A549 (cell line): ENCODE measurements at regions not wholly inside any gene's neighbourhood (a gene's known extent, or its start where the extent isn't known, plus 50 kb on each side); places are given as distances from the start of the nearest gene placed in this dataset.

Source experiments
- ATAC-seq, 2 experiments: fragments of 200-7000 bp in 1 of 2; fragments of >200 bp in 1 of 2; cut with Nextera tagmentation in 1 of 2; cut with Tn5 transposase in 1 of 2; 3 replicates each; pipeline versions ENCODE4 v1.8.0 to v1.9.1; 2018 to 2020; ENCODE audit warnings: mild to moderate bottlenecking in 1 of 2, moderate library complexity in 1 of 2
- CTCF ChIA-PET: fragments of 300-600 bp; sonication (Branson Sonifier 250); formaldehyde crosslinking; extraction: SDS; loops from one replicate; lab custom pipeline; 2021; ENCODE audit warnings: antibody characterized with exemption, inconsistent platforms; lab: Yijun Ruan, JAX
- POLR2A ChIA-PET: fragments of 350-600 bp; formaldehyde crosslinking; extraction: SDS; loops from one replicate; lab custom pipeline; 2021; ENCODE audit warnings: antibody characterized with exemption, inconsistent platforms; lab: Yijun Ruan, JAX
- DNase-seq, 2 experiments: peaks; one replicate each; pipeline versions ENCODE4 v3.0.0 to v3.0.0-alpha.2; 2011 to 2016; ENCODE audit warnings: low read depth in 1 of 2, low spot score in 1 of 2
- FAIRE-seq: peaks from 2 replicates; lab custom pipeline; 2011; peaks lifted over from hg19 to GRCh38; lab: Jason Lieb, UNC
- H3K27ac ChIP-seq, 2 experiments: fragments of >200 bp; sonication (Bioruptor Twin); formaldehyde crosslinking; 3 replicates each; pipeline ENCODE4 v1.5.1; 2016 to 2017
- H3K4me1 ChIP-seq: fragments of >200 bp; sonication (Bioruptor Twin); formaldehyde crosslinking; 3 replicates; pipeline ENCODE4 v1.6.1; 2016
- H3K4me2 ChIP-seq: fragments of >200 bp; sonication (Bioruptor Twin); formaldehyde crosslinking; 3 replicates; pipeline ENCODE4 v1.6.1; 2016
- H3K4me3 ChIP-seq: fragments of >200 bp; sonication (Bioruptor Twin); formaldehyde crosslinking; 3 replicates; pipeline ENCODE4 v1.5.1; 2016
- H3K9me3 ChIP-seq: fragments of >200 bp; sonication (Bioruptor Twin); formaldehyde crosslinking; 3 replicates; pipeline ENCODE4 v1.6.1; 2016
- CBX2 ChIP-seq: fragments of 200-600 bp; sonication (generic); IDR thresholded peaks from 2 replicates; pipeline ENCODE4 v1.6.1; 2016; ENCODE audit warnings: low read depth, mild to moderate bottlenecking, borderline replicate concordance
- CHD2 ChIP-seq: fragments of 150-350 bp; IDR thresholded peaks from 2 replicates; pipeline ENCODE4 v1.6.1; 2014; ENCODE audit warnings: low read length; ENCODE audit not compliant: partially characterized antibody
- EP300 ChIP-seq, 2 experiments: fragments of >200 bp; sonication (Bioruptor Twin); formaldehyde crosslinking; IDR thresholded peaks; 2 replicates in 1 of 2; 3 replicates in 1 of 2; pipeline ENCODE4 v1.6.1; 2016 to 2017
- FOSL2 ChIP-seq, 2 experiments: fragments of 450-650 bp in 1 of 2; fragments of >200 bp in 1 of 2; sonication (Bioruptor Twin) in 1 of 2; formaldehyde crosslinking; IDR thresholded peaks; 2 replicates each; pipeline versions ENCODE4 v1.5.0 to v1.6.1; 2016 to 2020; ENCODE audit warnings: mild to moderate bottlenecking in 1 of 2, moderate library complexity in 1 of 2
- FOXS1 ChIP-seq: fragments of 250-450 bp; sonication (Bioruptor Pico); IDR thresholded peaks from 2 replicates; pipeline ENCODE4 v1.5.0; 2020; ENCODE audit warnings: mild to moderate bottlenecking, moderate library complexity
- HDAC2 ChIP-seq: fragments of 200-600 bp; sonication (generic); IDR thresholded peaks from 2 replicates; pipeline ENCODE4 v1.6.1; 2016
- HOXB13 ChIP-seq: fragments of 250-450 bp; sonication (Bioruptor Pico); IDR thresholded peaks from 2 replicates; pipeline ENCODE4 v1.5.0; 2020; ENCODE audit warnings: low read depth, mild to moderate bottlenecking, moderate library complexity
- JUN ChIP-seq, 2 experiments: fragments of >200 bp; sonication (Bioruptor Twin); formaldehyde crosslinking; IDR thresholded peaks; 2 replicates in 1 of 2; 3 replicates in 1 of 2; pipeline ENCODE4 v1.6.1; 2016 to 2017
- KDM5A ChIP-seq: fragments of 200-600 bp; sonication (generic); IDR thresholded peaks from 2 replicates; pipeline ENCODE4 v1.6.1; 2016; ENCODE audit warnings: antibody characterized with exemption, mild to moderate bottlenecking
- NFE2L2 ChIP-seq: fragments of 150-350 bp; conservative IDR thresholded peaks from 2 replicates; pipeline ENCODE4 v1.6.1; 2014; ENCODE audit warnings: low read length
- NPAS2 ChIP-seq: fragments of 250-450 bp; sonication (Bioruptor Pico); IDR thresholded peaks from 2 replicates; pipeline ENCODE4 v1.8.0; 2022; ENCODE audit warnings: mild to moderate bottlenecking, moderate library complexity, borderline replicate concordance
- POLR2AphosphoS2 ChIP-seq: conservative IDR thresholded peaks from 2 replicates; pipeline ENCODE4 v1.6.1; 2012; ENCODE audit warnings: low read length, improper control_type of control experiment, inconsistent platforms
- RARB ChIP-seq: fragments of 250-450 bp; sonication (Bioruptor Pico); IDR thresholded peaks from 2 replicates; pipeline ENCODE4 v1.8.0; 2021; ENCODE audit warnings: mild to moderate bottlenecking, moderate library complexity
- RCOR1 ChIP-seq: fragments of 150-350 bp; IDR thresholded peaks from 2 replicates; pipeline ENCODE4 v1.6.1; 2014; ENCODE audit warnings: antibody characterized with exemption, low read length, low read depth
- RFX5 ChIP-seq: fragments of 450-650 bp; IDR thresholded peaks from 2 replicates; pipeline ENCODE4 v1.7.1; 2014; ENCODE audit warnings: antibody characterized with exemption, mild to moderate bottlenecking, moderate library complexity
- SREBF2 ChIP-seq: fragments of 450-650 bp; IDR thresholded peaks from 2 replicates; pipeline ENCODE4 v1.6.1; 2014; ENCODE audit warnings: mild to moderate bottlenecking, moderate library complexity
- ZFP36 ChIP-seq: fragments of 450-650 bp; IDR thresholded peaks from 2 replicates; pipeline ENCODE4 v1.6.1; 2014; ENCODE audit warnings: borderline replicate concordance; ENCODE audit not compliant: partially characterized antibody
- WGBS: methylation state at CpG from one replicate; pipeline ENCODE4 v1.1.6; 2017; ENCODE audit errors: missing lambda C conversion rate; 5-methylcytosine and 5-hydroxymethylcytosine counted together
- TF ChIP-seq, protein P1 (sequence below): fragments of >200 bp; sonication (Bioruptor Twin); formaldehyde crosslinking; IDR thresholded peaks from 2 replicates; pipeline ENCODE4 v1.6.1; 2016
- TF ChIP-seq, protein P2 (sequence below): fragments of >200 bp; sonication (Bioruptor Twin); formaldehyde crosslinking; IDR thresholded peaks from 3 replicates; pipeline ENCODE4 v1.5.1; 2016
- TF ChIP-seq, protein P3 (sequence below): fragments of 250-450 bp; sonication (Bioruptor Pico); IDR thresholded peaks from 2 replicates; pipeline ENCODE4 v1.5.0; 2020; ENCODE audit warnings: low read depth, mild to moderate bottlenecking, moderate library complexity
- TF ChIP-seq, protein P4 (sequence below): fragments of 450-650 bp; IDR thresholded peaks from 2 replicates; pipeline ENCODE4 v1.6.1; 2014; ENCODE audit warnings: antibody characterized with exemption
- TF ChIP-seq, protein P5 (sequence below): IDR thresholded peaks from 2 replicates; pipeline ENCODE4 v1.6.1; 2012; ENCODE audit warnings: low read depth, borderline replicate concordance
- TF ChIP-seq, protein P6 (sequence below): IDR thresholded peaks from 2 replicates; pipeline ENCODE4 v1.6.1; 2012
- TF ChIP-seq, protein P7 (sequence below): IDR thresholded peaks from 2 replicates; pipeline ENCODE4 v1.6.1; 2012

DNA sequence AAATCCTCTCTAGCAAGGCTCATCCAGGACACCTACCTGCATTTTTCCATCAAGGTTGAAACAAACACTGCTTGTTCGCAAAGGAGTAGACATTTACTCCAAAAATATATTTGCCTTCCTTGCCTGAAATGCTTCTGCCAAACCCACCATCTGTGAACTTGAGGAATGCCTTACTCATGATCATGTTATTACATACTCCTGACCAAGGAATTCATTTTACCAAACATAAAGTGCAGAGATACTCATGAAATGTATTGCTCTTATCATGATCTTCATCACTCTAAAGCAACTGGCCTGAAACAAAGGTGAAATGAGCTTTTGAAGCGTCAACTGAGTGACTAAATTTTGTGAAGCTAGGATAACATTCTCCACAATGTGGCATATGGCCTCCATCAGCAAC, 243.1 kb upstream of the CCDC179 start:
- POLR2A ChIA-PET = no interaction called here
- 25% methylated on average over 2 of the region's 2 CpGs for WGBS
- DNase-seq (no peak), ATAC-seq (no peak), FAIRE-seq (no peak)
- CTCF ChIA-PET = no interaction called here
- H3K9me3 ChIP-seq = no peaks in the 10 kb centered on the region
- no peaks in the 10 kb centered on the region for H3K4me1 ChIP-seq
- H3K4me2 ChIP-seq = no peak overlapping the region
- no peak overlapping the region for H3K27ac ChIP-seq
- TF ChIP-seq CHD2 (no peak), SREBF2 (no peak), RFX5 (no peak), POLR2AphosphoS2 (no peak), CBX2 (no peak), FOXS1 (CRISPR knock-in tag) (no peak), RARB (CRISPR knock-in tag) (no peak), EP300 (IDR thresholded peaks at IDR 0.05) (no peak)
- TF ChIP-seq, protein P1, sequence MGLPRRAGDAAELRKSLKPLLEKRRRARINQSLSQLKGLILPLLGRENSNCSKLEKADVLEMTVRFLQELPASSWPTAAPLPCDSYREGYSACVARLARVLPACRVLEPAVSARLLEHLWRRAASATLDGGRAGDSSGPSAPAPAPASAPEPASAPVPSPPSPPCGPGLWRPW = no peak
- no peak overlapping the region for H3K4me3 ChIP-seq

GRCh38 chr11:23111527-23111926, 251.3 kb upstream of the CCDC179 start:
- TF ChIP-seq RARB (CRISPR knock-in tag) (no peak), ZFP36 (no peak)
- TF ChIP-seq, protein P2, sequence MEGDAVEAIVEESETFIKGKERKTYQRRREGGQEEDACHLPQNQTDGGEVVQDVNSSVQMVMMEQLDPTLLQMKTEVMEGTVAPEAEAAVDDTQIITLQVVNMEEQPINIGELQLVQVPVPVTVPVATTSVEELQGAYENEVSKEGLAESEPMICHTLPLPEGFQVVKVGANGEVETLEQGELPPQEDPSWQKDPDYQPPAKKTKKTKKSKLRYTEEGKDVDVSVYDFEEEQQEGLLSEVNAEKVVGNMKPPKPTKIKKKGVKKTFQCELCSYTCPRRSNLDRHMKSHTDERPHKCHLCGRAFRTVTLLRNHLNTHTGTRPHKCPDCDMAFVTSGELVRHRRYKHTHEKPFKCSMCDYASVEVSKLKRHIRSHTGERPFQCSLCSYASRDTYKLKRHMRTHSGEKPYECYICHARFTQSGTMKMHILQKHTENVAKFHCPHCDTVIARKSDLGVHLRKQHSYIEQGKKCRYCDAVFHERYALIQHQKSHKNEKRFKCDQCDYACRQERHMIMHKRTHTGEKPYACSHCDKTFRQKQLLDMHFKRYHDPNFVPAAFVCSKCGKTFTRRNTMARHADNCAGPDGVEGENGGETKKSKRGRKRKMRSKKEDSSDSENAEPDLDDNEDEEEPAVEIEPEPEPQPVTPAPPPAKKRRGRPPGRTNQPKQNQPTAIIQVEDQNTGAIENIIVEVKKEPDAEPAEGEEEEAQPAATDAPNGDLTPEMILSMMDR = no peak
- TF ChIP-seq, all 56 proteins: peak for 0
- no peaks in the 10 kb centered on the region for H3K4me1 ChIP-seq
- ATAC-seq (no peak), DNase-seq (no peak), FAIRE-seq (no peak)
- no peak overlapping the region for H3K4me3 ChIP-seq
- no peak overlapping the region for H3K27ac ChIP-seq
- POLR2A ChIA-PET = no interaction called here
- H3K4me2 ChIP-seq = no peak overlapping the region
- CTCF ChIA-PET = no interaction called here
- WGBS = 27% methylated on average over 2 of the region's 2 CpGs
- H3K9me3 ChIP-seq = no peaks in the 10 kb centered on the region

DNA sequence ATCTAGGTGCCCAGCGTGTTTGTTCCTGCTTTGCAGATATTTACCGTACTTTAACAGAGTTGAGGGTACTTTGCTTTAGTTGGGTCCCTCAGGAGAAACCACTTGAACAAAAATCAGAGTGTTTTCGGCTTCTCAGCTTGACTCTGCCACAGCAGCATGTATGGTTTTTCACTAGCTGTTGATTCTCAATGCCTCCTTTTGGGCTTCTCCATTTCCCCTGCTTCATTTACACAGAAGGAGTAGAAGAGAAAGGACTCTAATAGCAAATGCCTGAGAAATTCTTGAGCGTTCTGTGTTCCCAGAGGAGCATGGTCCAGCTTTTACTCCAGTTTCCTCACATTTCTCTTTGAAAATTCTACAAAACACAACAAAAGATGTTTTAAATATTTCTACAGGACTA, 252.1 kb upstream of the CCDC179 start:
- ATAC-seq = no peak
- no peak overlapping the region for H3K27ac ChIP-seq
- TF ChIP-seq FOSL2 (IDR thresholded peaks at IDR 0.05) (no peak), FOSL2 (CRISPR knock-in tag; IDR thresholded peaks at IDR 0.05) (no peak), CHD2 (no peak), HOXB13 (CRISPR knock-in tag) (no peak), ZFP36 (no peak), KDM5A (no peak), HDAC2 (no peak), JUN (IDR thresholded peaks at IDR 0.05) (no peak), NPAS2 (CRISPR knock-in tag) (no peak), RCOR1 (no peak), NFE2L2 (no peak)
- TF ChIP-seq, protein P3, sequence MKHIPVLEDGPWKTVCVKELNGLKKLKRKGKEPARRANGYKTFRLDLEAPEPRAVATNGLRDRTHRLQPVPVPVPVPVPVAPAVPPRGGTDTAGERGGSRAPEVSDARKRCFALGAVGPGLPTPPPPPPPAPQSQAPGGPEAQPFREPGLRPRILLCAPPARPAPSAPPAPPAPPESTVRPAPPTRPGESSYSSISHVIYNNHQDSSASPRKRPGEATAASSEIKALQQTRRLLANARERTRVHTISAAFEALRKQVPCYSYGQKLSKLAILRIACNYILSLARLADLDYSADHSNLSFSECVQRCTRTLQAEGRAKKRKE (CRISPR knock-in tag) = no peak
- TF ChIP-seq, protein P1 = no peak
- TF ChIP-seq, protein P4, sequence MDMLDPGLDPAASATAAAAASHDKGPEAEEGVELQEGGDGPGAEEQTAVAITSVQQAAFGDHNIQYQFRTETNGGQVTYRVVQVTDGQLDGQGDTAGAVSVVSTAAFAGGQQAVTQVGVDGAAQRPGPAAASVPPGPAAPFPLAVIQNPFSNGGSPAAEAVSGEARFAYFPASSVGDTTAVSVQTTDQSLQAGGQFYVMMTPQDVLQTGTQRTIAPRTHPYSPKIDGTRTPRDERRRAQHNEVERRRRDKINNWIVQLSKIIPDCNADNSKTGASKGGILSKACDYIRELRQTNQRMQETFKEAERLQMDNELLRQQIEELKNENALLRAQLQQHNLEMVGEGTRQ = no peak
- TF ChIP-seq, protein P5, sequence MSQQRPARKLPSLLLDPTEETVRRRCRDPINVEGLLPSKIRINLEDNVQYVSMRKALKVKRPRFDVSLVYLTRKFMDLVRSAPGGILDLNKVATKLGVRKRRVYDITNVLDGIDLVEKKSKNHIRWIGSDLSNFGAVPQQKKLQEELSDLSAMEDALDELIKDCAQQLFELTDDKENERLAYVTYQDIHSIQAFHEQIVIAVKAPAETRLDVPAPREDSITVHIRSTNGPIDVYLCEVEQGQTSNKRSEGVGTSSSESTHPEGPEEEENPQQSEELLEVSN = no peak
- TF ChIP-seq, protein P6, sequence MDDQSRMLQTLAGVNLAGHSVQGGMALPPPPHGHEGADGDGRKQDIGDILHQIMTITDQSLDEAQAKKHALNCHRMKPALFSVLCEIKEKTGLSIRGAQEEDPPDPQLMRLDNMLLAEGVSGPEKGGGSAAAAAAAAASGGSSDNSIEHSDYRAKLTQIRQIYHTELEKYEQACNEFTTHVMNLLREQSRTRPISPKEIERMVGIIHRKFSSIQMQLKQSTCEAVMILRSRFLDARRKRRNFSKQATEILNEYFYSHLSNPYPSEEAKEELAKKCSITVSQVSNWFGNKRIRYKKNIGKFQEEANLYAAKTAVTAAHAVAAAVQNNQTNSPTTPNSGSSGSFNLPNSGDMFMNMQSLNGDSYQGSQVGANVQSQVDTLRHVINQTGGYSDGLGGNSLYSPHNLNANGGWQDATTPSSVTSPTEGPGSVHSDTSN = no peak
- TF ChIP-seq, protein P7, sequence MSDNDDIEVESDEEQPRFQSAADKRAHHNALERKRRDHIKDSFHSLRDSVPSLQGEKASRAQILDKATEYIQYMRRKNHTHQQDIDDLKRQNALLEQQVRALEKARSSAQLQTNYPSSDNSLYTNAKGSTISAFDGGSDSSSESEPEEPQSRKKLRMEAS = no peak
- 35% methylated on average over 4 of the region's 4 CpGs for WGBS
- H3K9me3 ChIP-seq = no peaks in the 10 kb centered on the region
- no peak overlapping the region for H3K4me3 ChIP-seq
- no peak for FAIRE-seq
- ChIA-PET CTCF (interaction anchor here (1.1 kb wide), 1 partner anchor 14 kb away, joined by 3 read pairs; no protein-coding TSS in a partner anchor), POLR2A (no interaction called here)
- no peaks in the 10 kb centered on the region for H3K4me1 ChIP-seq
- DNase-seq = no peak
- no peak overlapping the region for H3K4me2 ChIP-seq
